ENCODE measurements at regions not wholly inside any gene's neighbourhood (a gene's known extent, or its start where the extent isn't known, plus 50 kb on each side); places are given as distances from the start of the nearest gene placed in this dataset.

DNA sequence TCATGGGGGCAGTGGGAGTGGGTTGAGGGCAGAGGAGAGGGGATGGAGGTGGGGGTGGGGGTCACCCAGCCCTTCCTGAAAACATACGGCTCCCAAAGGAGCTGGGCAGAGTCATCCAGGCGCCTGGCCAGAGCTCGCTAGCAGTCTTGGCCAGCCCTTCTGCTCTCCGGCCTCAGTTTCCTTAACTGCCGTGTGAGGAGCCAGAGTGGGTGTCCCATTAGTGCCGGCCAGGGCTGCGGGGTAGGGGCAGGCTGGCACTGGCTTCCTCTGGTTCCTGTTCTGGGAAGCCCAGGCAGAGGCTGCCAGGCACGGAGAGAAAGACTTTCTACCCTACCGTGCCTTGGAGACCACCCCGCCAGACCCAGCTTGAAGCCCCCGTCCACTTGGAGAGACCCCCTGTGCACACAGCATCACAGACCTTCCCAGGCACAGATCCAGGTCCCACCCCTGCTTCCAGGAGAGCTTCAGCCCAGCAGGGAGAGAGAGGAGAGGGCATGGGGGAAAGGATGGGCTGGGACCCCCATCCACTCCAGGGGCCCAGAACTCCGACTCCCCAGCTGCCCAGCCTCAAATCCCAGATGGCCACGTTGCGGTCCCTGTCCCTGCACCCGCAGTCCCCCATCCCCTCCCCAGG, 93.3 kb downstream of the RFLNA start:
- intact Hi-C loops (cut with DNase I): loop anchor here (5.0 to 10.0 kb wide), 3 partner anchors 34 to 377 kb away; no protein-coding TSS in a partner anchor
- ATAC-seq (ENCODE audit: poor library complexity) (no peak), DNase-seq (no peak)

DNA sequence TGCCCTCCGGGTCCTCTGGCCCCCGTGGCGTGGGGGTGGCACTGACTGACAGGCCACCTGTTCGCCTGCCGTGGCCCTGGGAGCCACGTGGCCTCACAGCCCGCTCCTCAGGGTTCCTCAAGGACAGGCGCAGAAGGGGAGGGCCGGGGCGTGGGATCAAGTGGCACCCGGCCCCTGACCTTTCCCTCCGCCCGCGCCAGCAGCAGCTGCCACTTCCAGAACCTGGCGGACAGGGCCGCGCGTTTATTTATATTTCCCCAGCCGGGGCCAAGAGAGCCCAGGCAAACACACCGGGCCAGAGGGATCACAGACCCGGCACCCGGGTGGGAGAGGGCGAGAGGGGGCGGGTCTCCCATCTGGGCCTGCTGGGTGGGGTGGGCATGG, 92.6 kb downstream of the RFLNA start:
- ATAC-seq (ENCODE audit: poor library complexity) (peak; percentile 44), DNase-seq (peak; percentile 80)
- intact Hi-C loops (cut with DNase I): loop anchor here (5.0 to 10.0 kb wide), 3 partner anchors 35 to 377 kb away; no protein-coding TSS in a partner anchor

DNA sequence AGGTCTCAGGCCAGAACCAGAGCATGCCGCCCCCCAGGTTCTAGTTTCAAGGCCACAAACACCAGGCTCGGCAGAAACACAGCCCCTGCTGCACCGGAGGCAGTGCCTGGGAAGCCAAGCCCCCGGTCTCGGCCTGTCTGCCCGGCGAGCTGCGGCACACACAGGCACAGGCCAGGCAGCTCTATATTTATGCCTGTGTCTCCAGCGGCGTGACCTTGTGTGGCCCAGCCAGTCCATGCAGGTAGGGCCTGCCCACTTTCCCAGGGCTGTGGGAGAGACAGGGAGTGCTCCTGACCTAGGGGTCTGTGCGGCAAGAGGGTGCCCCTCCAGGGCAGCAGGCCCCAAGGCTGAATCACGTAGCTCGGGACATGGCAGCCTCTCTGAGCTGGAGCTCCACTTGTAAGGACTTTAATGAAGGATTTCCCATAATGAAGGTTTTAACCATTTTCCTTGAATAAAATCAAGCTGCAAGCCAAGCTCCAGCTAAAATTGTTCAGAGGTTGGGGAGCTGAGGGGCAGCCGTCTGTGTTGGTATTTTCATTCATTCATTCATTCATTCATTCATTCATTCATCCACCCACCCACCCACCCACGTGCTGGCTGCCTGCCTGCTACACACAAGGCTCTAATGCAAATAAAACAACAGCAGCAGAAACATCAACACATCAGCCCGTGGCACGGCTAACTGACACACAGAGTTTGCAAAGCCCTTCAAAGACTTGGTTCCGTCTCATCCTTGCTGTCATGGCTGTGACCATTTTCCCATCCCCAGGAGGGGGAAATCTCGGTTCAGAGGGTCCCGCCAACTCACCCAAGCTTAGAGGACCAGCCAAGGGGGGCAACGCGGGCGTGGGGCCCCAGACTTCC, 92.0 kb downstream of the RFLNA start:
- DNase-seq: no peak
- peak; percentile 36 for ATAC-seq (ENCODE audit: poor library complexity)
- intact Hi-C loops (cut with DNase I): loop anchor here (5.0 to 10.0 kb wide), 3 partner anchors 35 to 378 kb away; no protein-coding TSS in a partner anchor

DNA sequence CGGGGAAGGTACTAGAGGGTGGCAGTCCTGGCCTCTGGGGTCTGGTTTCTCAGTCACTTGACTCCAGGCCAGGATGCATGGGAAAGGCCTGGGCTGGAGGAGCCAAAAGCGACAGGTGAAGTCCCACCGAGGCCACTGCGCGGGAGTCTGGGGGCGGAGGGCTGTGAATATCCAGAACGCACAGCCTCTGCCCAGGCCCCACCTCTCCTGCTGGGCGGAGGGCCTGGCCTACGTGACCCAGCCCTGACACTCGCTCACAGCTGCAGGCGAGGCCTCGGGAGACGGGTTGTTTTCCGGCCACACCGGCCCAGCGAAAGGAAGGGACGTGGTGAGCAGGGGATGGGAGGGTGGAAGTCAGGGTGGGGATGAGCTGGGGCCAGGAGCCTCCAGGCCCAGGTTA, 91.2 kb downstream of the RFLNA start:
- DNase-seq (peak; percentile 76), ATAC-seq (ENCODE audit: poor library complexity) (no peak)
- intact Hi-C loops (cut with DNase I): loop anchor here (5.0 to 10.0 kb wide), 3 partner anchors 36 to 379 kb away; no protein-coding TSS in a partner anchor

- no peak for DNase-seq
Observed at GRCh38 chr12:124385219-124385969, 90.5 kb downstream of the RFLNA start.

GRCh38 chr12:124384299-124384894, 89.5 kb downstream of the RFLNA start:
- intact Hi-C loops (cut with DNase I): loop anchor here (10.0 kb wide), 2 partner anchors 130 to 380 kb away; no protein-coding TSS in a partner anchor
- DNase-seq: no peak
- ATAC-seq (ENCODE audit: poor library complexity): no peak

More at GRCh38 chr12:124385219-124385969, 90.5 kb downstream of the RFLNA start:
- intact Hi-C loops (cut with DNase I): loop anchor here (5.0 to 10.0 kb wide), 3 partner anchors 37 to 379 kb away; no protein-coding TSS in a partner anchor
- no peak for ATAC-seq (ENCODE audit: poor library complexity)

GRCh38 chr12:124383028-124383427, 88.1 kb downstream of the RFLNA start:
- no peak for DNase-seq
- ATAC-seq (ENCODE audit: poor library complexity): no peak
- intact Hi-C loops (cut with DNase I): loop anchor here (10.0 kb wide), 2 partner anchors 132 to 382 kb away; no protein-coding TSS in a partner anchor

- DNase-seq (peak; percentile 96), ATAC-seq (ENCODE audit: poor library complexity) (peak; percentile 79)
- intact Hi-C loops (cut with DNase I): loop anchor here (10.0 kb wide), 2 partner anchors 133 to 383 kb away; no protein-coding TSS in a partner anchor
Observed at GRCh38 chr12:124381456-124382296, 86.8 kb downstream of the RFLNA start.

GRCh38 chr12:124380796-124381455, 86.0 kb downstream of the RFLNA start:
- no peak for ATAC-seq (ENCODE audit: poor library complexity)
- intact Hi-C loops (cut with DNase I): loop anchor here (10.0 kb wide), 2 partner anchors 134 to 384 kb away; no protein-coding TSS in a partner anchor

GRCh38 chr12:124379938-124380754, 85.3 kb downstream of the RFLNA start:
- intact Hi-C loops (cut with DNase I): loop anchor here (10.0 kb wide), 2 partner anchors 135 to 385 kb away; no protein-coding TSS in a partner anchor
- ATAC-seq (ENCODE audit: poor library complexity): peak; percentile 59
- DNase-seq: peak; percentile 80

More at GRCh38 chr12:124380796-124381455, 86.0 kb downstream of the RFLNA start:
- DNase-seq: no peak

- DNase-seq (no peak), ATAC-seq (ENCODE audit: poor library complexity) (no peak)
- intact Hi-C loops (cut with DNase I): no loop called here
Observed at GRCh38 chr12:124379379-124379937, 84.6 kb downstream of the RFLNA start.

DNA sequence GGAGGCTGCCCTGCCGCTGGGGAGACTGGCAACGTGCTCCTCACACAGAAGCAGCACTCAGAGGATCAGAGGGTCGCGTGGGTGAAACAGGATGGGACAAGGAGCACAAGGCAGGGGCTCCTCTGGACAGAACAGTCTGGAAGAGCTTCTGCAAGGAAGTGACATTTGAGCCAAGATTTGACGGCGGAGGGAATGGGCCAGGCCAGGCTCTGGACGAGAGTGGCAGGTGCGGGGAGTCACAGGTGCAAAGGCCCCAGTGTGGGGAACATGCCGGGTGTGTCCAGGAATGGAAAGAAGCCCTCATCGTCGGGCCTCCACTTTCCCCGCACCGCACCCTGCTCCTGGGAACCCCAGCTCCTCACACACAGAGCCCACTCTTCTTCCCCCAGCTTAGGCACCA, 84.0 kb downstream of the RFLNA start:
- ATAC-seq (ENCODE audit: poor library complexity): no peak
- no peak for DNase-seq
- intact Hi-C loops (cut with DNase I): no loop called here

DNA sequence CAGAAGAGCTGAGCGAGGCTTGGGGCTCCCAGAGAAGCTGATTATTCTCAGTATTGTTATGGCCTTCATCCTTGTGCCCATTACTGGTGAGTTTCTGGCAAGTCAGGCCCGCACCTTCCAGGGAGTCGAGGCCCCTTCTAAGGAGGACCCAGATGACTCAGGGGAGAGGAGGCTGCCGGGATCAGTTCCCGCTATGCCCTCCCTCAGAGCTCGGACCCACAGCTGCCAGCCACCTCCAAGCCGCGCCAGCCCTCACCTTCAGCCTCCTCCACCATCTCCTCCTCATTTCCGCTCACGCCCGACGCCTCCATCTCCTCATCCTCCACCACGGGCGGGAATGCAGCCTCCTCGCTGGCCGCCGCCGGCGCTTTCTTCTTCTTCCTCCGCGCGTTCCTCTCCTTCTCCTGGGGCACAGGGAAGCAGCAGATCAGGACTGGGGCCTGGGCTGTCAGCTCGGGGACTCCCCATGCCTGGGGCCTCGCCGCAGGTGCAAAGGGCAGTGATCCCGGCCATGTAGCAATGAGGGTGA, 83.2 kb downstream of the RFLNA start:
- intact Hi-C loops (cut with DNase I): no loop called here
- ATAC-seq (ENCODE audit: poor library complexity): no peak
- DNase-seq: no peak

GRCh38 chr12:124376435-124376834, 81.5 kb downstream of the RFLNA start:
- no peak for ATAC-seq (ENCODE audit: poor library complexity)
- DNase-seq: no peak
- intact Hi-C loops (cut with DNase I): no loop called here

DNA sequence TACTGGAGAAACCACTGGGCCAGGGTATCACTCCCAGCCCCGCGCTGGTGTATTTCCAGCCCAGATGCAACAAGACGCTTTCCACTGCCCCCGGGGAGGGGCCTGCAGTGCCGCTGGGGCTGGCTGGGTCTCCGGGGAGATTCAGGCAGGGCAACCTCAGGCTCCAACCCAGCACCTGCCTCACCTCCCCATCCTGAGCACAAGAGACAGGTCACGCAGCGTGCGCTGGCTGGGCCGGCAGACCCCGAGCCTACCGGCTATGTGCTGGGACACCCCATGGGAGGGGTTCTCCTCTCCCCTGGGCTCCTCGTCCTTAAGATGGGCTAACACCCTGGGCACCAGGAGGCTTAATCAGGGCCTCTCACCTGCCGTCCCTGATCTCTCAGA, 80.9 kb downstream of the RFLNA start:
- intact Hi-C loops (cut with DNase I): no loop called here
- no peak for DNase-seq
- no peak for ATAC-seq (ENCODE audit: poor library complexity)
